Endothelial cell of umbilical vein (primary cell): ENCODE measurements at regions not wholly inside any gene's neighbourhood (a gene's known extent, or its start where the extent isn't known, plus 50 kb on each side); places are given as distances from the start of the nearest gene placed in this dataset.

ENCODE experiments used
- BruUV-seq: library from RNA; stranded (reverse); fragments of 400-500 nt; replicated peaks from 2 replicates; lab custom pipeline; 2021; lab: Mats Ljungman, UMichigan
- CTCF ChIA-PET: fragments of 300-600, 350-600 bp; sonication (Branson Sonifier 250); formaldehyde crosslinking; loops from one replicate; lab custom pipeline; 2021; ENCODE audit warnings: antibody characterized with exemption, inconsistent platforms; lab: Charles Lee
- POLR2A ChIA-PET: fragments of 300-600, 350-600 bp; sonication (Branson Sonifier 250); formaldehyde crosslinking; loops from one replicate; lab custom pipeline; 2021; ENCODE audit warnings: antibody characterized with exemption, inconsistent platforms; lab: Charles Lee
- DNase-seq: peaks from one replicate; pipeline ENCODE4 v3.0.0-alpha.2; 2011; ENCODE audit warnings: low read depth, low spot score
- FAIRE-seq: peaks from 2 replicates; lab custom pipeline; 2011; peaks lifted over from hg19 to GRCh38; lab: Jason Lieb, UNC
- H2AFZ ChIP-seq: 2 replicates; pipeline ENCODE4 v1.6.0; 2012; ENCODE audit warnings: low read depth, low read length, control low read depth, inconsistent platforms
- H3K27ac ChIP-seq: 2 replicates; pipeline ENCODE4 v1.5.1; 2011; ENCODE audit warnings: low read depth, mild to moderate bottlenecking, control low read depth, low read length, moderate library complexity; ENCODE audit not compliant: insufficient read depth
- H3K27me3 ChIP-seq, 2 experiments: 2 replicates each; pipeline versions ENCODE4 v1.6.0 to v1.6.1; 2011; ENCODE audit warnings: low read length in 2 of 2, mixed read lengths in 1 of 2; ENCODE audit not compliant: control insufficient read depth in 2 of 2, insufficient read depth in 2 of 2
- H3K36me3 ChIP-seq, 2 experiments: 2 replicates in 1 of 2; 3 replicates in 1 of 2; pipeline ENCODE4 v1.5.1; 2011; ENCODE audit warnings: low read length in 2 of 2, mild to moderate bottlenecking in 1 of 2, moderate library complexity in 1 of 2; ENCODE audit not compliant: control insufficient read depth in 2 of 2, insufficient read depth in 2 of 2; ENCODE audit errors: extremely low read depth in 1 of 2
- H3K4me1 ChIP-seq: 3 replicates; pipeline ENCODE4 v1.5.1; 2011; ENCODE audit warnings: mild to moderate bottlenecking, low read length; ENCODE audit not compliant: control insufficient read depth, insufficient read depth; ENCODE audit errors: extremely low read depth
- H3K4me2 ChIP-seq: 2 replicates; pipeline ENCODE4 v1.6.1; 2011; ENCODE audit warnings: low read length, control low read depth, mixed read lengths; ENCODE audit not compliant: insufficient read depth
- H3K4me3 ChIP-seq, 3 experiments: fragments of 200-600 bp in 1 of 3; sonication (generic), shearing (Covaris generic) in 1 of 3; replicated peaks in 1 of 3; 2 replicates each; pipeline ENCODE4 v1.5.1; 2011 to 2016; ENCODE audit warnings: control low read depth in 3 of 3, low read length in 3 of 3, mild to moderate bottlenecking in 2 of 3, inconsistent platforms in 1 of 3, low read depth in 1 of 3, moderate library complexity in 1 of 3; ENCODE audit not compliant: insufficient read depth in 1 of 3
- H3K79me2 ChIP-seq: 2 replicates; pipeline ENCODE4 v1.6.0; 2012; ENCODE audit warnings: low read length, inconsistent platforms; ENCODE audit not compliant: control insufficient read depth, insufficient read depth
- H3K9ac ChIP-seq: replicated peaks from 2 replicates; pipeline ENCODE3; 2011; ENCODE audit warnings: low read length, control low read depth; ENCODE audit not compliant: insufficient read depth; ENCODE audit errors: extremely low read depth
- H3K9me1 ChIP-seq: replicated peaks from 3 replicates; pipeline ENCODE4 v1.6.0; 2011; ENCODE audit warnings: mild to moderate bottlenecking, low read length; ENCODE audit not compliant: control insufficient read depth, insufficient read depth; ENCODE audit errors: extremely low read depth
- H3K9me3 ChIP-seq: replicated peaks from 2 replicates; pipeline ENCODE4 v1.5.1; 2012; ENCODE audit warnings: low read length, inconsistent platforms; ENCODE audit not compliant: control insufficient read depth, insufficient read depth
- H4K20me1 ChIP-seq: replicated peaks from 2 replicates; pipeline ENCODE3; 2011; ENCODE audit warnings: mild to moderate bottlenecking, low read length; ENCODE audit not compliant: control insufficient read depth, insufficient read depth; ENCODE audit errors: extremely low read depth
- CTCF ChIP-seq, 2 donors: IDR thresholded peaks; 1 replicate in 1 of 2; 2 replicates in 1 of 2; pipeline ENCODE4 v1.5.1; 2011; ENCODE audit warnings: low read length in 2 of 2, mild to moderate bottlenecking in 2 of 2, moderate library complexity in 2 of 2, control low read depth in 1 of 2, inconsistent platforms in 1 of 2, low read depth in 1 of 2; ENCODE audit not compliant: insufficient read depth in 1 of 2; ENCODE audit errors: extremely low read depth in 1 of 2
- EZH2 ChIP-seq: IDR thresholded peaks from 2 replicates; pipeline ENCODE4 v1.6.1; 2012; ENCODE audit warnings: borderline replicate concordance, low read depth, mild to moderate bottlenecking, moderate library complexity, low read length, inconsistent platforms; ENCODE audit not compliant: severe bottlenecking
- GATA2 ChIP-seq: IDR thresholded peaks from 2 replicates; pipeline ENCODE4 v1.7.0; 2011; ENCODE audit warnings: low read depth, mild to moderate bottlenecking, moderate library complexity, mixed read lengths, low read length; ENCODE audit not compliant: insufficient read length, insufficient read depth
- JUN ChIP-seq: IDR thresholded peaks from 2 replicates; pipeline ENCODE4 v1.6.1; 2011; ENCODE audit warnings: borderline replicate concordance, low read depth; ENCODE audit not compliant: insufficient read length, insufficient read depth
- MAX ChIP-seq: IDR thresholded peaks from 2 replicates; pipeline ENCODE4 v1.6.1; 2011; ENCODE audit not compliant: insufficient read depth, insufficient read length
- MYC ChIP-seq: IDR thresholded peaks from one replicate; pipeline ENCODE4 v1.6.1; 2011; ENCODE audit warnings: mild to moderate bottlenecking, low read depth, low read length
- POLR2A ChIP-seq: IDR thresholded peaks from 2 replicates; pipeline ENCODE4 v1.6.1; 2012; ENCODE audit warnings: low read depth, mild to moderate bottlenecking, control low read depth, low read length
- POLR2AphosphoS5 ChIP-seq: IDR thresholded peaks from 2 replicates; pipeline ENCODE4 v1.6.1; 2012; ENCODE audit warnings: low read depth, mild to moderate bottlenecking, control low read depth, low read length, moderate library complexity; ENCODE audit not compliant: insufficient read depth
- dilution Hi-C: fragments of 300-500 bp; cut with MboI; formaldehyde crosslinking; loops from one replicate; pipeline ENCODE4 v1.15.0; 2019; ENCODE audit warnings: low sequenced_read_pairs; ENCODE audit not compliant: extremely low pct_ligation_motif_present
- intact Hi-C: fragments of 100-400 bp; cut with micrococcal nuclease; formaldehyde crosslinking; loops from one replicate; pipeline ENCODE4 v1.10.0; 2022

DNA sequence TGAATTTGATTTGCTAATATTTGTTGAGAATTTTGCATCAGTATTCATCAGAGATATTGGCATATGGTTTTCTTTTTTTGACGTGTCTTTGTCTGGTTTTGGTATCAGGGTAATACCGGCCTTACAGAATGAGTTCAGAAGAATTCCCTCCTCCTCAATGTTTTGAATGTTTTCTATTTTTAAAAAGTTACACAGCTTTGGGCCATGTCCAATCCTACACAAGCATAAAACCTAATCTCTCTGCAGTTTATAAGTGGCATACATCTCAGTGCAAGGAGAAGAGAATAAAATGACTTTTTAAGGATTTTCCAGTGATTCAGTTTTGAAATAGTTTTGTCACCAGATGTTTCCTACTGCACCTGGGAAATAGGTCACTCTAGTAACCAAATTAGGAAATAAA lies 185.5 kb downstream of the COL12A1 start:
- ChIA-PET POLR2A (no interaction called here), CTCF (no interaction called here)
- Histone ChIP-seq H3K27me3 (no peaks in the 10 kb centered on the region), H4K20me1 (no peaks in the 10 kb centered on the region), H3K9ac (no peak overlapping the region), H3K4me2 (no peak overlapping the region), H3K4me1 (peaks cover 20% of the 10 kb centered on the region), H3K4me3 (no peak overlapping the region), H3K79me2 (no peaks in the 10 kb centered on the region), H3K27ac (no peak overlapping the region), H2AFZ (no peak overlapping the region), H3K36me3 (no peaks in the 10 kb centered on the region), H3K9me1 (no peaks in the 10 kb centered on the region), H3K9me3 (no peaks in the 10 kb centered on the region)
- no peak for FAIRE-seq
- no peak for TF ChIP-seq MAX
- no peak for TF ChIP-seq POLR2A
- TF ChIP-seq CTCF (IDR thresholded peaks at IDR 0.05; ENCODE audit: extremely low read depth in 1 of 2, insufficient read depth in 1 of 2, low read depth in 1 of 2, low read length in 2 of 2): no peak
- no peak for TF ChIP-seq JUN
- TF ChIP-seq POLR2AphosphoS5: no peak
- TF ChIP-seq MYC: no peak
- TF ChIP-seq EZH2: no peak
- no peak for TF ChIP-seq GATA2
- no TSS peak for BruUV-seq
- intact Hi-C loops (loop anchor here (5.0 kb wide), 1 partner anchor 182 kb away; no protein-coding TSS in a partner anchor), dilution Hi-C loops (no loop called here)
- no peak for DNase-seq
